ENCODE measurements at regions not wholly inside any gene's neighbourhood (a gene's known extent, or its start where the extent isn't known, plus 50 kb on each side); places are given as distances from the start of the nearest gene placed in this dataset.

GRCh38 chr4:20065952-20066351 is 185.8 kb upstream of the SLIT2 start:
- TF ChIP-seq POLR2A (IDR thresholded peaks at IDR 0.05; ENCODE audit: low read depth, low read length) (no peak), POLR2AphosphoS5 (IDR thresholded peaks at IDR 0.05; ENCODE audit: low read depth, low read length) (no peak)
